ENCODE measurements at regions not wholly inside any gene's neighbourhood (a gene's known extent, or its start where the extent isn't known, plus 50 kb on each side); places are given as distances from the start of the nearest gene placed in this dataset.
"Not testable (repeated sequence)": the region's sequence is repeated elsewhere in the genome, so short reads cannot be mapped to it uniquely, and the experiment has no call there.

GRCh38 chr2:87075054-87075790 is 53.6 kb upstream of the PLGLB1 start:
- DNase-seq, result not testable (repeated sequence)

GRCh38 chr2:87075791-87076252 is 54.2 kb upstream of the PLGLB1 start:
- not testable (repeated sequence) for DNase-seq

- not testable (repeated sequence) for DNase-seq
- peak; percentile 71 for TF ChIP-seq POLR2A (IDR thresholded peaks at IDR 0.05; ENCODE audit: low read length)
Observed at GRCh38 chr2:87076253-87077123, 54.8 kb upstream of the PLGLB1 start.

GRCh38 chr2:87077124-87077446 is 55.4 kb upstream of the PLGLB1 start:
- DNase-seq, result not testable (repeated sequence)

- DNase-seq, result not testable (repeated sequence)
Observed at GRCh38 chr2:87081727-87082126, 60.1 kb upstream of the PLGLB1 start.

- not testable (repeated sequence) for DNase-seq
Observed at GRCh38 chr2:87088079-87088478, 66.4 kb upstream of the PLGLB1 start.

GRCh38 chr2:87089401-87089800 is 67.8 kb upstream of the PLGLB1 start:
- not testable (repeated sequence) for DNase-seq

GRCh38 chr2:87093252-87093651 is 71.6 kb upstream of the PLGLB1 start:
- not testable (repeated sequence) for DNase-seq

- DNase-seq, result not testable (repeated sequence)
Observed at GRCh38 chr2:87093937-87094529, 72.4 kb upstream of the PLGLB1 start.

- not testable (repeated sequence) for DNase-seq
Observed at GRCh38 chr2:87095804-87096203, 74.2 kb upstream of the PLGLB1 start.

GRCh38 chr2:87128761-87129553 is 107.3 kb upstream of the PLGLB1 start:
- DNase-seq, result not testable (repeated sequence)

- not testable (repeated sequence) for DNase-seq
Observed at GRCh38 chr2:87132577-87132976, 110.9 kb upstream of the PLGLB1 start.

GRCh38 chr2:87151835-87152493 is 130.3 kb upstream of the PLGLB1 start:
- not testable (repeated sequence) for DNase-seq

- DNase-seq, result not testable (repeated sequence)
Observed at GRCh38 chr2:87174454-87174853, 152.8 kb upstream of the PLGLB1 start.

GRCh38 chr2:87183373-87183772 is 161.7 kb upstream of the PLGLB1 start:
- DNase-seq, result not testable (repeated sequence)

GRCh38 chr2:87184260-87184659 is 162.6 kb upstream of the PLGLB1 start:
- not testable (repeated sequence) for DNase-seq

- not testable (repeated sequence) for DNase-seq
Observed at GRCh38 chr2:87189214-87189613, 167.6 kb upstream of the PLGLB1 start.

GRCh38 chr2:87193336-87193735 is 171.7 kb upstream of the PLGLB1 start:
- DNase-seq, result not testable (repeated sequence)

GRCh38 chr2:87194254-87194999 is 172.8 kb upstream of the PLGLB1 start:
- not testable (repeated sequence) for DNase-seq

GRCh38 chr2:87196720-87197388 is 175.2 kb upstream of the PLGLB1 start:
- not testable (repeated sequence) for DNase-seq
